GM12878 (cell line): ENCODE measurements at regions not wholly inside any gene's neighbourhood (a gene's known extent, or its start where the extent isn't known, plus 50 kb on each side); places are given as distances from the start of the nearest gene placed in this dataset.

ENCODE experiments used
- ATAC-seq: fragments of 200-7000 bp; cut with Tn5 transposase; 3 replicates; pipeline ENCODE4 v1.9.1; 2020; ENCODE audit warnings: mild to moderate bottlenecking, moderate library complexity
- BruUV-seq: library from RNA; stranded (reverse); fragments of 400-500 nt; replicated peaks from 2 replicates; lab custom pipeline; 2021; lab: Mats Ljungman, UMichigan
- CTCF ChIA-PET: fragments of 300-600 bp; sonication (Branson Sonifier 250); formaldehyde crosslinking; extraction: SDS; loops from one replicate; lab custom pipeline; 2021; ENCODE audit warnings: inconsistent platforms; lab: Yijun Ruan, JAX
- POLR2A ChIA-PET: fragments of 350-600 bp; formaldehyde crosslinking; extraction: SDS; loops from one replicate; lab custom pipeline; 2021; ENCODE audit warnings: inconsistent platforms; lab: Charles Lee
- RAD21 ChIA-PET: fragments of 300-600 bp; sonication (Branson Sonifier 250); formaldehyde crosslinking; loops from one replicate; lab custom pipeline; 2023; ENCODE audit warnings: antibody characterized with exemption; ENCODE audit not compliant: unreplicated experiment; lab: Charles Lee
- SMC1A ChIA-PET: fragments of 300-600 bp; sonication (Branson Sonifier 250); formaldehyde crosslinking; loops from one replicate; lab custom pipeline; 2023; ENCODE audit not compliant: unreplicated experiment, uncharacterized antibody; lab: Charles Lee
- DNase-seq: peaks from one replicate; pipeline ENCODE4 v3.0.0-alpha.2; 2011; ENCODE audit warnings: low read depth, low spot score
- FAIRE-seq: peaks from 3 replicates; lab custom pipeline; 2011; peaks lifted over from hg19 to GRCh38; lab: Jason Lieb, UNC
- H2AFZ ChIP-seq: 2 replicates; pipeline ENCODE4 v1.6.0; 2011; ENCODE audit warnings: low read depth, low read length, control low read depth; ENCODE audit not compliant: control insufficient read depth
- H3K27ac ChIP-seq: 2 replicates; pipeline ENCODE4 v1.5.1; 2011; ENCODE audit warnings: control low read depth; ENCODE audit not compliant: control insufficient read depth, insufficient read depth
- H3K27me3 ChIP-seq, 2 experiments: replicated peaks in 1 of 2; 2 replicates each; pipeline versions ENCODE4 v1.6.0 to v1.6.1; 2011; ENCODE audit warnings: low read length in 1 of 2; ENCODE audit not compliant: control insufficient read depth in 2 of 2, insufficient read depth in 2 of 2
- H3K36me3 ChIP-seq, 2 experiments: 2 replicates each; pipeline ENCODE4 v1.5.1; 2011; ENCODE audit warnings: low read length in 1 of 2; ENCODE audit not compliant: control insufficient read depth in 2 of 2, insufficient read depth in 2 of 2
- H3K4me1 ChIP-seq: 2 replicates; pipeline ENCODE4 v1.6.1; 2011; ENCODE audit warnings: mild to moderate bottlenecking, low read length, moderate library complexity, mixed read lengths; ENCODE audit not compliant: control insufficient read depth, insufficient read depth
- H3K4me2 ChIP-seq: 2 replicates; pipeline ENCODE4 v1.6.0; 2011; ENCODE audit warnings: control low read depth; ENCODE audit not compliant: control insufficient read depth, insufficient read depth
- H3K4me3 ChIP-seq: fragments of 200-600 bp; sonication (generic); 2 replicates; pipeline ENCODE4 v1.5.1; 2016
- H3K79me2 ChIP-seq: 2 replicates; pipeline ENCODE4 v1.6.0; 2011; ENCODE audit warnings: low read length; ENCODE audit not compliant: control insufficient read depth, insufficient read depth
- H3K9ac ChIP-seq: 2 replicates; pipeline ENCODE4 v1.8.0; 2011; ENCODE audit warnings: low read length, control low read depth, mixed read lengths; ENCODE audit not compliant: control insufficient read depth, insufficient read depth
- H3K9me3 ChIP-seq: replicated peaks from 3 replicates; pipeline ENCODE4 v1.5.1; 2011; ENCODE audit warnings: mild to moderate bottlenecking, low read length; ENCODE audit not compliant: control insufficient read depth, insufficient read depth
- H4K20me1 ChIP-seq: 2 replicates; pipeline ENCODE4 v1.6.0; 2011; ENCODE audit not compliant: control insufficient read depth, insufficient read depth
- BMI1 ChIP-seq: fragments of 450-650 bp; IDR thresholded peaks from 2 replicates; pipeline ENCODE4 v1.6.1; 2016; ENCODE audit warnings: mild to moderate bottlenecking, moderate library complexity, borderline replicate concordance
- CBFB ChIP-seq: IDR thresholded peaks from 2 replicates; pipeline ENCODE4 v1.6.1; 2016; ENCODE audit warnings: antibody characterized with exemption, low read depth
- CEBPB ChIP-seq, 2 experiments: fragments of 150-350 bp in 1 of 2; IDR thresholded peaks; 2 replicates each; pipeline ENCODE4 v1.6.1; 2012 to 2014; ENCODE audit warnings: low read depth in 2 of 2, low read length in 2 of 2, borderline replicate concordance in 1 of 2, inconsistent platforms in 1 of 2
- KDM1A ChIP-seq: fragments of 200-600 bp; sonication (generic); IDR thresholded peaks from 2 replicates; pipeline ENCODE4 v1.6.1; 2016; ENCODE audit warnings: borderline replicate concordance
- KLF5 ChIP-seq: fragments of 450-650 bp; IDR thresholded peaks from 2 replicates; pipeline ENCODE4 v1.6.1; 2014; ENCODE audit warnings: mild to moderate bottlenecking; ENCODE audit not compliant: partially characterized antibody
- MTA3 ChIP-seq: IDR thresholded peaks from 2 replicates; pipeline ENCODE4 v1.6.1; 2012; ENCODE audit warnings: low read length, inconsistent platforms, borderline replicate concordance
- RAD51 ChIP-seq: fragments of 450-650 bp; IDR thresholded peaks from 2 replicates; pipeline ENCODE4 v1.6.1; 2016; ENCODE audit warnings: moderate library complexity, mild to moderate bottlenecking, inconsistent platforms
- RFX5 ChIP-seq: IDR thresholded peaks from 2 replicates; pipeline ENCODE4 v1.6.1; 2011; ENCODE audit warnings: low read depth, low read length, improper control_type of control experiment
- SREBF2 ChIP-seq: IDR thresholded peaks from 2 replicates; pipeline ENCODE4 v1.6.1; 2012; ENCODE audit warnings: mild to moderate bottlenecking, low read length
- ZNF207 ChIP-seq: fragments of 450-650 bp; IDR thresholded peaks from 2 replicates; pipeline ENCODE4 v1.6.1; 2014; ENCODE audit warnings: antibody characterized with exemption, mild to moderate bottlenecking, borderline replicate concordance
- ZNF622 ChIP-seq: fragments of 450-650 bp; IDR thresholded peaks from 2 replicates; pipeline ENCODE4 v1.6.1; 2017; ENCODE audit warnings: mild to moderate bottlenecking, inconsistent platforms
- WGBS: methylation state at CpG from one replicate; pipeline ENCODE4 v1.1.6; 2016; ENCODE audit warnings: low lambda C conversion rate; ENCODE audit not compliant: insufficient replicate concordance, insufficient coverage; ENCODE audit errors: missing lambda C conversion rate; 5-methylcytosine and 5-hydroxymethylcytosine counted together
- in situ Hi-C: fragments of 300-500 bp; cut with MboI; formaldehyde crosslinking; loops from 9 replicates; pipeline ENCODE4 v1.14.3; 2018; ENCODE audit warnings: mixed read lengths
- intact Hi-C: fragments of 100-400 bp; cut with micrococcal nuclease; formaldehyde crosslinking; loops from one replicate; pipeline ENCODE4 v1.14.2; 2022; ENCODE audit not compliant: unreplicated experiment
- TF ChIP-seq, protein P1 (sequence below): fragments of 450-650 bp; IDR thresholded peaks from 2 replicates; pipeline ENCODE4 v1.6.1; 2014; ENCODE audit warnings: mild to moderate bottlenecking
- TF ChIP-seq, protein P2 (sequence below): fragments of 450-650 bp; IDR thresholded peaks from 2 replicates; pipeline ENCODE4 v1.6.1; 2018; ENCODE audit warnings: borderline replicate concordance, mild to moderate bottlenecking; ENCODE audit not compliant: partially characterized antibody
- TF ChIP-seq, protein P3 (sequence below): IDR thresholded peaks from 2 replicates; pipeline ENCODE4 v1.6.1; 2012; ENCODE audit warnings: low read depth, low read length, improper control_type of control experiment
- TF ChIP-seq, protein P4 (sequence below): fragments of 450-650 bp; IDR thresholded peaks from 2 replicates; pipeline ENCODE4 v1.6.1; 2017; ENCODE audit warnings: low read depth, mild to moderate bottlenecking, moderate library complexity
- TF ChIP-seq, protein P5 (sequence below): fragments of 450-650 bp; IDR thresholded peaks from 2 replicates; pipeline ENCODE4 v1.6.1; 2018; ENCODE audit warnings: mild to moderate bottlenecking, low read depth, moderate library complexity; ENCODE audit not compliant: partially characterized antibody

DNA sequence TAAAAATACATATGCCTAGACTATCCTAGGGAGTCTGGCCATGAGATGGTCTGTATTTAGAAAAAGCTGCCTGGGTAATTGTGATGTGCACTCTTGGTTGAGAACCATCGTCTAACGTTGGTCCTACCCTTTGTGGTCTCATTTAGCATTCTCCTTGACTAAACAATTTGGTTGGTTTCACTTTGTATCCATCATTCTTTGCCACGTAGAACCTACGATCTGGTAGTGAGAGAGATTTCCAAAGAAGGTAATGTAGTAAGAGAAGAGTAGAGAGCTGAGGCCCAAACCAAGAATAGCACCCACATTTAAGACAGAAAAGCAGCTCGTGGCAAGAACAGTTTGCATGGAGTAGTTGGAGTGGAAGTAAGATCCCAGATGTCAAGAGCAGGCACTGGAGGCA is 219.8 kb downstream of the TMEM200A start:
- ChIA-PET CTCF (interaction anchor here (0.8 to 1.8 kb wide), 3 partner anchors 11 to 22 kb away, joined by 3 to 11 read pairs (median 3); no protein-coding TSS in a partner anchor), SMC1A (interaction anchor here (1.2 to 3.4 kb wide), 4 partner anchors 9 to 60 kb away, joined by 4 to 27 read pairs (median 8); no protein-coding TSS in a partner anchor), RAD21 (interaction anchor here (0.5 to 1.6 kb wide), 2 partner anchors 25 to 28 kb away, joined by 3 to 4 read pairs; no protein-coding TSS in a partner anchor), POLR2A (interaction anchor here (2.6 kb wide), 1 partner anchor 10 kb away, joined by 9 read pairs; no protein-coding TSS in a partner anchor)
- no peak overlapping the region for H3K9ac ChIP-seq
- no peaks in the 10 kb centered on the region for H3K27me3 ChIP-seq
- no peaks in the 10 kb centered on the region for H3K79me2 ChIP-seq
- no peaks in the 10 kb centered on the region for H3K4me1 ChIP-seq
- no peaks in the 10 kb centered on the region for H4K20me1 ChIP-seq
- DNase-seq = no peak
- intact Hi-C loops = no loop called here
- H3K36me3 ChIP-seq = no peaks in the 10 kb centered on the region
- H3K4me2 ChIP-seq = no peak overlapping the region
- in situ Hi-C loops = no loop called here
- no TSS peak for BruUV-seq
- no peak overlapping the region for H2AFZ ChIP-seq
- 34% methylated on average over 5 of the region's 5 CpGs for WGBS
- H3K9me3 ChIP-seq = no peaks in the 10 kb centered on the region
- no peak for FAIRE-seq
- no peak for ATAC-seq
- no peak overlapping the region for H3K27ac ChIP-seq
- H3K4me3 ChIP-seq = no peak overlapping the region
- TF ChIP-seq, protein P1, sequence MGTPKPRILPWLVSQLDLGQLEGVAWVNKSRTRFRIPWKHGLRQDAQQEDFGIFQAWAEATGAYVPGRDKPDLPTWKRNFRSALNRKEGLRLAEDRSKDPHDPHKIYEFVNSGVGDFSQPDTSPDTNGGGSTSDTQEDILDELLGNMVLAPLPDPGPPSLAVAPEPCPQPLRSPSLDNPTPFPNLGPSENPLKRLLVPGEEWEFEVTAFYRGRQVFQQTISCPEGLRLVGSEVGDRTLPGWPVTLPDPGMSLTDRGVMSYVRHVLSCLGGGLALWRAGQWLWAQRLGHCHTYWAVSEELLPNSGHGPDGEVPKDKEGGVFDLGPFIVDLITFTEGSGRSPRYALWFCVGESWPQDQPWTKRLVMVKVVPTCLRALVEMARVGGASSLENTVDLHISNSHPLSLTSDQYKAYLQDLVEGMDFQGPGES = no peak
- no peak for TF ChIP-seq CBFB
- no peak for TF ChIP-seq MTA3
- TF ChIP-seq ZNF207 = no peak
- TF ChIP-seq KLF5 = no peak
- TF ChIP-seq, protein P2, sequence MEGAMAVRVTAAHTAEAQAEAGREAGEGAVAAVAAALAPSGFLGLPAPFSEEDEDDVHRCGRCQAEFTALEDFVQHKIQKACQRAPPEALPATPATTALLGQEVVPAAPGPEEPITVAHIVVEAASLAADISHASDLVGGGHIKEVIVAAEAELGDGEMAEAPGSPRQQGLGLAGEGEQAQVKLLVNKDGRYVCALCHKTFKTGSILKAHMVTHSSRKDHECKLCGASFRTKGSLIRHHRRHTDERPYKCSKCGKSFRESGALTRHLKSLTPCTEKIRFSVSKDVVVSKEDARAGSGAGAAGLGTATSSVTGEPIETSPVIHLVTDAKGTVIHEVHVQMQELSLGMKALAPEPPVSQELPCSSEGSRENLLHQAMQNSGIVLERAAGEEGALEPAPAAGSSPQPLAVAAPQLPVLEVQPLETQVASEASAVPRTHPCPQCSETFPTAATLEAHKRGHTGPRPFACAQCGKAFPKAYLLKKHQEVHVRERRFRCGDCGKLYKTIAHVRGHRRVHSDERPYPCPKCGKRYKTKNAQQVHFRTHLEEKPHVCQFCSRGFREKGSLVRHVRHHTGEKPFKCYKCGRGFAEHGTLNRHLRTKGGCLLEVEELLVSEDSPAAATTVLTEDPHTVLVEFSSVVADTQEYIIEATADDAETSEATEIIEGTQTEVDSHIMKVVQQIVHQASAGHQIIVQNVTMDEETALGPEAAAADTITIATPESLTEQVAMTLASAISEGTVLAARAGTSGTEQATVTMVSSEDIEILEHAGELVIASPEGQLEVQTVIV = no peak
- TF ChIP-seq, protein P3, sequence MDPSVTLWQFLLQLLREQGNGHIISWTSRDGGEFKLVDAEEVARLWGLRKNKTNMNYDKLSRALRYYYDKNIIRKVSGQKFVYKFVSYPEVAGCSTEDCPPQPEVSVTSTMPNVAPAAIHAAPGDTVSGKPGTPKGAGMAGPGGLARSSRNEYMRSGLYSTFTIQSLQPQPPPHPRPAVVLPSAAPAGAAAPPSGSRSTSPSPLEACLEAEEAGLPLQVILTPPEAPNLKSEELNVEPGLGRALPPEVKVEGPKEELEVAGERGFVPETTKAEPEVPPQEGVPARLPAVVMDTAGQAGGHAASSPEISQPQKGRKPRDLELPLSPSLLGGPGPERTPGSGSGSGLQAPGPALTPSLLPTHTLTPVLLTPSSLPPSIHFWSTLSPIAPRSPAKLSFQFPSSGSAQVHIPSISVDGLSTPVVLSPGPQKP = no peak
- TF ChIP-seq SREBF2 = no peak
- no peak for TF ChIP-seq BMI1
- no peak for TF ChIP-seq KDM1A
- no peak for TF ChIP-seq ZNF622
- TF ChIP-seq, protein P4, sequence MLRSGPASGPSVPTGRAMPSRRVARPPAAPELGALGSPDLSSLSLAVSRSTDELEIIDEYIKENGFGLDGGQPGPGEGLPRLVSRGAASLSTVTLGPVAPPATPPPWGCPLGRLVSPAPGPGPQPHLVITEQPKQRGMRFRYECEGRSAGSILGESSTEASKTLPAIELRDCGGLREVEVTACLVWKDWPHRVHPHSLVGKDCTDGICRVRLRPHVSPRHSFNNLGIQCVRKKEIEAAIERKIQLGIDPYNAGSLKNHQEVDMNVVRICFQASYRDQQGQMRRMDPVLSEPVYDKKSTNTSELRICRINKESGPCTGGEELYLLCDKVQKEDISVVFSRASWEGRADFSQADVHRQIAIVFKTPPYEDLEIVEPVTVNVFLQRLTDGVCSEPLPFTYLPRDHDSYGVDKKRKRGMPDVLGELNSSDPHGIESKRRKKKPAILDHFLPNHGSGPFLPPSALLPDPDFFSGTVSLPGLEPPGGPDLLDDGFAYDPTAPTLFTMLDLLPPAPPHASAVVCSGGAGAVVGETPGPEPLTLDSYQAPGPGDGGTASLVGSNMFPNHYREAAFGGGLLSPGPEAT = no peak
- TF ChIP-seq, protein P5, sequence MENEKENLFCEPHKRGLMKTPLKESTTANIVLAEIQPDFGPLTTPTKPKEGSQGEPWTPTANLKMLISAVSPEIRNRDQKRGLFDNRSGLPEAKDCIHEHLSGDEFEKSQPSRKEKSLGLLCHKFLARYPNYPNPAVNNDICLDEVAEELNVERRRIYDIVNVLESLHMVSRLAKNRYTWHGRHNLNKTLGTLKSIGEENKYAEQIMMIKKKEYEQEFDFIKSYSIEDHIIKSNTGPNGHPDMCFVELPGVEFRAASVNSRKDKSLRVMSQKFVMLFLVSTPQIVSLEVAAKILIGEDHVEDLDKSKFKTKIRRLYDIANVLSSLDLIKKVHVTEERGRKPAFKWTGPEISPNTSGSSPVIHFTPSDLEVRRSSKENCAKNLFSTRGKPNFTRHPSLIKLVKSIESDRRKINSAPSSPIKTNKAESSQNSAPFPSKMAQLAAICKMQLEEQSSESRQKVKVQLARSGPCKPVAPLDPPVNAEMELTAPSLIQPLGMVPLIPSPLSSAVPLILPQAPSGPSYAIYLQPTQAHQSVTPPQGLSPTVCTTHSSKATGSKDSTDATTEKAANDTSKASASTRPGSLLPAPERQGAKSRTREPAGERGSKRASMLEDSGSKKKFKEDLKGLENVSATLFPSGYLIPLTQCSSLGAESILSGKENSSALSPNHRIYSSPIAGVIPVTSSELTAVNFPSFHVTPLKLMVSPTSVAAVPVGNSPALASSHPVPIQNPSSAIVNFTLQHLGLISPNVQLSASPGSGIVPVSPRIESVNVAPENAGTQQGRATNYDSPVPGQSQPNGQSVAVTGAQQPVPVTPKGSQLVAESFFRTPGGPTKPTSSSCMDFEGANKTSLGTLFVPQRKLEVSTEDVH = no peak
- no peak for TF ChIP-seq RAD51
- TF ChIP-seq RFX5 = no peak
- TF ChIP-seq CEBPB (IDR thresholded peaks at IDR 0.05; ENCODE audit: borderline replicate concordance in 1 of 2, low read depth in 2 of 2, low read length in 2 of 2) = no peak
